Peyer's patch (tissue), 4 donors: ENCODE measurements at regions not wholly inside any gene's neighbourhood (a gene's known extent, or its start where the extent isn't known, plus 50 kb on each side); places are given as distances from the start of the nearest gene placed in this dataset.

Experiments
- POLR2A ChIP-seq, 2 donors: fragments of 450-650 bp; IDR thresholded peaks; one replicate each; pipeline ENCODE4 v1.5.1; 2017; ENCODE audit warnings: antibody characterized with exemption in 2 of 2, mild to moderate bottlenecking in 2 of 2, moderate library complexity in 2 of 2
- TF ChIP-seq, protein P1 (sequence below), 6 experiments: fragments of 450-650 bp in 4 of 6; fragments of 200-600 bp in 2 of 6; sonication (generic) in 1 of 6; IDR thresholded peaks; one replicate each; pipeline ENCODE4 v1.5.1; 2017 to 2019; ENCODE audit warnings: antibody characterized with exemption in 6 of 6, mild to moderate bottlenecking in 3 of 6, moderate library complexity in 1 of 6

- TF ChIP-seq POLR2A (IDR thresholded peaks at IDR 0.05), result no peak
- TF ChIP-seq, protein P1, sequence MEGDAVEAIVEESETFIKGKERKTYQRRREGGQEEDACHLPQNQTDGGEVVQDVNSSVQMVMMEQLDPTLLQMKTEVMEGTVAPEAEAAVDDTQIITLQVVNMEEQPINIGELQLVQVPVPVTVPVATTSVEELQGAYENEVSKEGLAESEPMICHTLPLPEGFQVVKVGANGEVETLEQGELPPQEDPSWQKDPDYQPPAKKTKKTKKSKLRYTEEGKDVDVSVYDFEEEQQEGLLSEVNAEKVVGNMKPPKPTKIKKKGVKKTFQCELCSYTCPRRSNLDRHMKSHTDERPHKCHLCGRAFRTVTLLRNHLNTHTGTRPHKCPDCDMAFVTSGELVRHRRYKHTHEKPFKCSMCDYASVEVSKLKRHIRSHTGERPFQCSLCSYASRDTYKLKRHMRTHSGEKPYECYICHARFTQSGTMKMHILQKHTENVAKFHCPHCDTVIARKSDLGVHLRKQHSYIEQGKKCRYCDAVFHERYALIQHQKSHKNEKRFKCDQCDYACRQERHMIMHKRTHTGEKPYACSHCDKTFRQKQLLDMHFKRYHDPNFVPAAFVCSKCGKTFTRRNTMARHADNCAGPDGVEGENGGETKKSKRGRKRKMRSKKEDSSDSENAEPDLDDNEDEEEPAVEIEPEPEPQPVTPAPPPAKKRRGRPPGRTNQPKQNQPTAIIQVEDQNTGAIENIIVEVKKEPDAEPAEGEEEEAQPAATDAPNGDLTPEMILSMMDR (IDR thresholded peaks at IDR 0.05), result no peak
These were observed 99.1 kb upstream of the PRDM1 start for GRCh38 chr6:105986998-105987397.
